HepG2 (cell line): ENCODE measurements at regions not wholly inside any gene's neighbourhood (a gene's known extent, or its start where the extent isn't known, plus 50 kb on each side); places are given as distances from the start of the nearest gene placed in this dataset.

Experiments used
- CEBPB ChIP-seq: IDR thresholded peaks from 2 replicates; pipeline ENCODE4 v1.6.1; 2011; ENCODE audit warnings: low read depth, low read length, improper control_type of control experiment, borderline replicate concordance
- FOXP1 ChIP-seq, 2 experiments: fragments of 450-650 bp in 1 of 2; IDR thresholded peaks; 2 replicates each; pipeline ENCODE4 v1.6.1; 2017 to 2018; ENCODE audit warnings: antibody characterized with exemption in 1 of 2
- GTF2F1 ChIP-seq: fragments of 150-350 bp; IDR thresholded peaks from 2 replicates; pipeline ENCODE4 v1.6.1; 2014; ENCODE audit warnings: low read length
- MYC ChIP-seq: sonication (generic); formaldehyde crosslinking; IDR thresholded peaks from 2 replicates; pipeline ENCODE4 v1.9.0; 2021; ENCODE audit warnings: missing genetic modification reagents, borderline replicate concordance
- NFATC3 ChIP-seq: sonication (generic); formaldehyde crosslinking; IDR thresholded peaks from 2 replicates; pipeline ENCODE4 v1.5.1; 2020; ENCODE audit warnings: mild to moderate bottlenecking, missing genetic modification reagents
- POLR2A ChIP-seq, 2 experiments: IDR thresholded peaks; 2 replicates each; pipeline ENCODE4 v1.6.1; 2011; ENCODE audit warnings: low read depth in 2 of 2, low read length in 2 of 2, mild to moderate bottlenecking in 1 of 2, moderate library complexity in 1 of 2; ENCODE audit not compliant: insufficient read depth in 1 of 2
- SP2 ChIP-seq: sonication (generic); formaldehyde crosslinking; IDR thresholded peaks from 2 replicates; pipeline ENCODE4 v1.5.1; 2020; ENCODE audit warnings: mild to moderate bottlenecking, missing genetic modification reagents
- ZNF460 ChIP-seq: sonication (generic); formaldehyde crosslinking; IDR thresholded peaks from 2 replicates; pipeline ENCODE4 v1.5.1; 2020; ENCODE audit warnings: missing genetic modification reagents, mild to moderate bottlenecking, borderline replicate concordance
- ZNF629 ChIP-seq: sonication (generic); formaldehyde crosslinking; conservative IDR thresholded peaks from 2 replicates; pipeline ENCODE4 v1.5.0; 2020; ENCODE audit warnings: missing genetic modification reagents
- TF ChIP-seq, protein P1 (sequence below): fragments of 450-650 bp; IDR thresholded peaks from 2 replicates; pipeline ENCODE4 v1.6.1; 2016
- TF ChIP-seq, protein P2 (sequence below): sonication (generic); formaldehyde crosslinking; IDR thresholded peaks from 2 replicates; pipeline ENCODE4 v1.5.0; 2020; ENCODE audit warnings: mild to moderate bottlenecking, missing genetic modification reagents, moderate library complexity
- TF ChIP-seq, protein P3 (sequence below): sonication (generic); formaldehyde crosslinking; conservative IDR thresholded peaks from 2 replicates; pipeline ENCODE4 v1.5.0; 2020; ENCODE audit warnings: missing genetic modification reagents

DNA sequence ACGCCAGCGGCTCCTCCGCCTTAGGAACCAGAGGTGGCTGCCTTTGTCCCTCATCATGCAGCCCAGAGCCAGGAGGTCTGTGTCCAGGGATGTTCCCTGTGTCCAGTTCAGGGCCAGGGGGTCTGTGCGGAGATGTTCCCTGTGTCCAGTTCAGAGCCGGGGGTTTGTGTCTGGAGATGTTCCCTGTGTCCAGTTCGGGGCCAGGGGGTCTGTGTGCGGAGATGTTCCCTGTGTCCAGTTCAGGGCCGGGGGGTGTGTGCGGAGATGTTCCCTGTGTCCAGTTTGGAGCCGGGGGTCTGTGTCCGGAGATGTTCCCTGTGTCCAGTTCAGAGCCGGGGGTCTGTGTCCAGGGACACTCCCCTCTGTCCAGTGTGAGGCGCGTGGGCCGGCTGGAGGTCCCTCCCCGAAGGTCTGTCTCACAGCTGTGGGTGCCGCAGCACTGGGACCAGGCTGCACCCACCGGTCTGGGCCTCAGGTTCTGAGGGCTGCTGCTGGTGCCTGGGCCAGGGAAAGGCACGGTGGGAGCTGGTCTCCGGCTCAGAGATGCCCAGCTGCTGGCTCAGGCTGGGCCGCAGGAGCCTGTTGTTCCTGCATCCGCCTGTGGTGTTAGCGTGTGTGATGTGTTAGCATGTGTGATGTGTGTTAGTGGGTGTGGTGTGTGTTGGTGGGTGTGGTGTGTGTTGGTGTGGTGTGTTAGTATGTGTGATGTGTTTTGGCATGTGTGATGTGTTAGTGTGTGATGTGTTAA is 67.9 kb upstream of the CFAP46 start:
- TF ChIP-seq POLR2A (IDR thresholded peaks at IDR 0.05; ENCODE audit: insufficient read depth in 1 of 2, low read depth in 2 of 2, low read length in 2 of 2): no peak
- no peak for TF ChIP-seq FOXP1 (IDR thresholded peaks at IDR 0.05)
- no peak for TF ChIP-seq FOXP1 (CRISPR knock-in tag; IDR thresholded peaks at IDR 0.05)
- TF ChIP-seq MYC: no peak
- TF ChIP-seq, protein P1, sequence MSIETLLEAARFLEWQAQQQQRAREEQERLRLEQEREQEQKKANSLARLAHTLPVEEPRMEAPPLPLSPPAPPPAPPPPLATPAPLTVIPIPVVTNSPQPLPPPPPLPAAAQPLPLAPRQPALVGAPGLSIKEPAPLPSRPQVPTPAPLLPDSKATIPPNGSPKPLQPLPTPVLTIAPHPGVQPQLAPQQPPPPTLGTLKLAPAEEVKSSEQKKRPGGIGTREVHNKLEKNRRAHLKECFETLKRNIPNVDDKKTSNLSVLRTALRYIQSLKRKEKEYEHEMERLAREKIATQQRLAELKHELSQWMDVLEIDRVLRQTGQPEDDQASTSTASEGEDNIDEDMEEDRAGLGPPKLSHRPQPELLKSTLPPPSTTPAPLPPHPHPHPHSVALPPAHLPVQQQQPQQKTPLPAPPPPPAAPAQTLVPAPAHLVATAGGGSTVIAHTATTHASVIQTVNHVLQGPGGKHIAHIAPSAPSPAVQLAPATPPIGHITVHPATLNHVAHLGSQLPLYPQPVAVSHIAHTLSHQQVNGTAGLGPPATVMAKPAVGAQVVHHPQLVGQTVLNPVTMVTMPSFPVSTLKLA: no peak
- TF ChIP-seq ZNF460: no peak
- TF ChIP-seq, protein P2, sequence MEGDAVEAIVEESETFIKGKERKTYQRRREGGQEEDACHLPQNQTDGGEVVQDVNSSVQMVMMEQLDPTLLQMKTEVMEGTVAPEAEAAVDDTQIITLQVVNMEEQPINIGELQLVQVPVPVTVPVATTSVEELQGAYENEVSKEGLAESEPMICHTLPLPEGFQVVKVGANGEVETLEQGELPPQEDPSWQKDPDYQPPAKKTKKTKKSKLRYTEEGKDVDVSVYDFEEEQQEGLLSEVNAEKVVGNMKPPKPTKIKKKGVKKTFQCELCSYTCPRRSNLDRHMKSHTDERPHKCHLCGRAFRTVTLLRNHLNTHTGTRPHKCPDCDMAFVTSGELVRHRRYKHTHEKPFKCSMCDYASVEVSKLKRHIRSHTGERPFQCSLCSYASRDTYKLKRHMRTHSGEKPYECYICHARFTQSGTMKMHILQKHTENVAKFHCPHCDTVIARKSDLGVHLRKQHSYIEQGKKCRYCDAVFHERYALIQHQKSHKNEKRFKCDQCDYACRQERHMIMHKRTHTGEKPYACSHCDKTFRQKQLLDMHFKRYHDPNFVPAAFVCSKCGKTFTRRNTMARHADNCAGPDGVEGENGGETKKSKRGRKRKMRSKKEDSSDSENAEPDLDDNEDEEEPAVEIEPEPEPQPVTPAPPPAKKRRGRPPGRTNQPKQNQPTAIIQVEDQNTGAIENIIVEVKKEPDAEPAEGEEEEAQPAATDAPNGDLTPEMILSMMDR: no peak
- TF ChIP-seq ZNF629 (CRISPR knock-in tag): no peak
- TF ChIP-seq, protein P3, sequence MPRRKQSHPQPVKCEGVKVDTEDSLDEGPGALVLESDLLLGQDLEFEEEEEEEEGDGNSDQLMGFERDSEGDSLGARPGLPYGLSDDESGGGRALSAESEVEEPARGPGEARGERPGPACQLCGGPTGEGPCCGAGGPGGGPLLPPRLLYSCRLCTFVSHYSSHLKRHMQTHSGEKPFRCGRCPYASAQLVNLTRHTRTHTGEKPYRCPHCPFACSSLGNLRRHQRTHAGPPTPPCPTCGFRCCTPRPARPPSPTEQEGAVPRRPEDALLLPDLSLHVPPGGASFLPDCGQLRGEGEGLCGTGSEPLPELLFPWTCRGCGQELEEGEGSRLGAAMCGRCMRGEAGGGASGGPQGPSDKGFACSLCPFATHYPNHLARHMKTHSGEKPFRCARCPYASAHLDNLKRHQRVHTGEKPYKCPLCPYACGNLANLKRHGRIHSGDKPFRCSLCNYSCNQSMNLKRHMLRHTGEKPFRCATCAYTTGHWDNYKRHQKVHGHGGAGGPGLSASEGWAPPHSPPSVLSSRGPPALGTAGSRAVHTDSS: no peak
- TF ChIP-seq NFATC3: no peak
- TF ChIP-seq GTF2F1: no peak
- TF ChIP-seq SP2 (CRISPR knock-in tag): no peak
- no peak for TF ChIP-seq CEBPB
